ENCODE measurements at regions not wholly inside any gene's neighbourhood (a gene's known extent, or its start where the extent isn't known, plus 50 kb on each side); places are given as distances from the start of the nearest gene placed in this dataset.
"Not testable (repeated sequence)": the region's sequence is repeated elsewhere in the genome, so short reads cannot be mapped to it uniquely, and the experiment has no call there.

- H3K9me3 ChIP-seq (ENCODE audit: control insufficient read depth in 1 of 2, low read length in 2 of 2) = peaks cover 0 to 3% of the 10 kb centered on the region in 2 donors
- Mint-ChIP-seq H3K27ac (no peak overlapping the region), H3K27me3 (no peaks in the 10 kb centered on the region), H3K36me3 (no peaks in the 10 kb centered on the region), H3K9me3 (peaks cover 0 to 36% (median 18%) of the 10 kb centered on the region in 8 donors), H3K4me1 (no peaks in the 10 kb centered on the region), H3K4me3 (no peak overlapping the region)
- no peaks in the 10 kb centered on the region for H3K27me3 ChIP-seq (ENCODE audit: insufficient read depth, low read length)
- no peak overlapping the region for H3K4me3 ChIP-seq (ENCODE audit: low read length in 2 of 2)
- no peak for DNase-seq
- POLR2A ChIA-PET (ENCODE audit: partially characterized antibody) = no interaction called here
- no peaks in the 10 kb centered on the region for H3K4me1 ChIP-seq (ENCODE audit: insufficient read depth, low read length)
- H3K36me3 ChIP-seq (ENCODE audit: insufficient read depth, low read length) = no peaks in the 10 kb centered on the region
- intact Hi-C loops (cut with micrococcal nuclease) = no loop called here
- CTCF ChIA-PET (ENCODE audit: partially characterized antibody) = no interaction called here
- no peak overlapping the region for H3K27ac ChIP-seq (ENCODE audit: low read depth, low read length)
Observed at GRCh38 chr3:6421666-6422445, 439.1 kb upstream of the GRM7 start.

GRCh38 chr3:6425289-6425820 lies 435.6 kb upstream of the GRM7 start:
- Mint-ChIP-seq H3K27ac (no peak overlapping the region), H3K4me3 (no peak overlapping the region), H3K9me3 (peaks cover 0 to 43% (median 19%) of the 10 kb centered on the region in 8 donors), H3K36me3 (no peaks in the 10 kb centered on the region), H3K27me3 (no peaks in the 10 kb centered on the region), H3K4me1 (no peaks in the 10 kb centered on the region)
- H3K27ac ChIP-seq (ENCODE audit: low read depth, low read length) = no peak overlapping the region
- POLR2A ChIA-PET (ENCODE audit: partially characterized antibody) = no interaction called here
- no peaks in the 10 kb centered on the region for H3K27me3 ChIP-seq (ENCODE audit: insufficient read depth, low read length)
- CTCF ChIA-PET (ENCODE audit: partially characterized antibody) = no interaction called here
- no peaks in the 10 kb centered on the region for H3K36me3 ChIP-seq (ENCODE audit: insufficient read depth, low read length)
- H3K4me3 ChIP-seq (ENCODE audit: low read length in 2 of 2) = no peak overlapping the region
- DNase-seq = no peak
- H3K4me1 ChIP-seq (ENCODE audit: insufficient read depth, low read length) = no peaks in the 10 kb centered on the region
- intact Hi-C loops (cut with micrococcal nuclease) = no loop called here
- H3K9me3 ChIP-seq (ENCODE audit: control insufficient read depth in 1 of 2, low read length in 2 of 2) = peaks cover 0 to 3% of the 10 kb centered on the region in 2 donors

- H3K4me3 Mint-ChIP-seq; intact Hi-C loops (cut with micrococcal nuclease); H3K36me3 ChIP-seq (ENCODE audit: insufficient read depth, low read length); H3K27me3 Mint-ChIP-seq; H3K36me3 Mint-ChIP-seq; H3K27ac ChIP-seq (ENCODE audit: low read depth, low read length); H3K4me1 Mint-ChIP-seq; DNase-seq; H3K9me3 ChIP-seq (ENCODE audit: control insufficient read depth in 1 of 2, low read length in 2 of 2); CTCF ChIA-PET (ENCODE audit: partially characterized antibody); H3K27ac Mint-ChIP-seq; POLR2A ChIA-PET (ENCODE audit: partially characterized antibody); H3K4me1 ChIP-seq (ENCODE audit: insufficient read depth, low read length); H3K4me3 ChIP-seq (ENCODE audit: low read length in 2 of 2); H3K27me3 ChIP-seq (ENCODE audit: insufficient read depth, low read length): not testable (repeated sequence)
- peaks cover 0 to 38% (median 17%) of the 10 kb centered on the region in 8 donors for H3K9me3 Mint-ChIP-seq
Observed at GRCh38 chr3:6428276-6428675, 432.6 kb upstream of the GRM7 start.

GRCh38 chr3:6435951-6436350 lies 425.0 kb upstream of the GRM7 start:
- H3K4me3 Mint-ChIP-seq = no peak overlapping the region
- no peaks in the 10 kb centered on the region for H3K36me3 Mint-ChIP-seq
- Histone ChIP-seq H3K27me3 (ENCODE audit: insufficient read depth, low read length) (no peaks in the 10 kb centered on the region), H3K36me3 (ENCODE audit: insufficient read depth, low read length) (no peaks in the 10 kb centered on the region), H3K4me1 (ENCODE audit: insufficient read depth, low read length) (no peaks in the 10 kb centered on the region), H3K9me3 (ENCODE audit: control insufficient read depth in 1 of 2, low read length in 2 of 2) (no peaks in the 10 kb centered on the region), H3K4me3 (ENCODE audit: low read length in 2 of 2) (no peak overlapping the region), H3K27ac (ENCODE audit: low read depth, low read length) (no peak overlapping the region)
- H3K9me3 Mint-ChIP-seq = peaks cover 0 to 8% (median 1%) of the 10 kb centered on the region in 8 donors
- CTCF ChIA-PET (ENCODE audit: partially characterized antibody) = no interaction called here
- intact Hi-C loops (cut with micrococcal nuclease) = no loop called here
- H3K4me1 Mint-ChIP-seq = no peaks in the 10 kb centered on the region
- H3K27ac Mint-ChIP-seq = no peak overlapping the region
- no peak for DNase-seq
- POLR2A ChIA-PET (ENCODE audit: partially characterized antibody) = no interaction called here
- no peaks in the 10 kb centered on the region for H3K27me3 Mint-ChIP-seq

GRCh38 chr3:6437631-6438030 lies 423.3 kb upstream of the GRM7 start:
- intact Hi-C loops (cut with micrococcal nuclease) = no loop called here
- ChIA-PET CTCF (ENCODE audit: partially characterized antibody) (no interaction called here), POLR2A (ENCODE audit: partially characterized antibody) (no interaction called here)
- no peaks in the 10 kb centered on the region for H3K27me3 ChIP-seq (ENCODE audit: insufficient read depth, low read length)
- no peak overlapping the region for H3K4me3 ChIP-seq (ENCODE audit: low read length in 2 of 2)
- no peak for DNase-seq
- Mint-ChIP-seq H3K27ac (no peak overlapping the region), H3K27me3 (no peaks in the 10 kb centered on the region), H3K4me3 (no peak overlapping the region), H3K9me3 (peaks cover 0 to 9% (median 3%) of the 10 kb centered on the region in 8 donors), H3K4me1 (no peaks in the 10 kb centered on the region), H3K36me3 (no peaks in the 10 kb centered on the region)
- H3K36me3 ChIP-seq (ENCODE audit: insufficient read depth, low read length) = no peaks in the 10 kb centered on the region
- no peaks in the 10 kb centered on the region for H3K9me3 ChIP-seq (ENCODE audit: control insufficient read depth in 1 of 2, low read length in 2 of 2)
- no peaks in the 10 kb centered on the region for H3K4me1 ChIP-seq (ENCODE audit: insufficient read depth, low read length)
- H3K27ac ChIP-seq (ENCODE audit: low read depth, low read length) = no peak overlapping the region

- DNase-seq = no peak
- POLR2A ChIA-PET (ENCODE audit: partially characterized antibody) = no interaction called here
- intact Hi-C loops (cut with micrococcal nuclease) = no loop called here
Observed at GRCh38 chr3:6438031-6438430, 422.9 kb upstream of the GRM7 start.

GRCh38 chr3:6439226-6439625 lies 421.7 kb upstream of the GRM7 start:
- Histone ChIP-seq H3K27me3 (ENCODE audit: insufficient read depth, low read length) (no peaks in the 10 kb centered on the region), H3K9me3 (ENCODE audit: control insufficient read depth in 1 of 2, low read length in 2 of 2) (no peaks in the 10 kb centered on the region), H3K36me3 (ENCODE audit: insufficient read depth, low read length) (no peaks in the 10 kb centered on the region), H3K27ac (ENCODE audit: low read depth, low read length) (no peak overlapping the region), H3K4me3 (ENCODE audit: low read length in 2 of 2) (no peak overlapping the region), H3K4me1 (ENCODE audit: insufficient read depth, low read length) (no peaks in the 10 kb centered on the region)
- intact Hi-C loops (cut with micrococcal nuclease) = no loop called here
- Mint-ChIP-seq H3K27ac (no peak overlapping the region), H3K4me1 (no peaks in the 10 kb centered on the region), H3K9me3 (peaks cover 0 to 9% (median 2%) of the 10 kb centered on the region in 8 donors), H3K4me3 (no peak overlapping the region), H3K27me3 (no peaks in the 10 kb centered on the region), H3K36me3 (no peaks in the 10 kb centered on the region)
- CTCF ChIA-PET (ENCODE audit: partially characterized antibody) = no interaction called here
- DNase-seq = no peak
- POLR2A ChIA-PET (ENCODE audit: partially characterized antibody) = no interaction called here

More at GRCh38 chr3:6438031-6438430, 422.9 kb upstream of the GRM7 start:
- no peaks in the 10 kb centered on the region for H3K4me1 Mint-ChIP-seq
- no peaks in the 10 kb centered on the region for H3K9me3 ChIP-seq (ENCODE audit: control insufficient read depth in 1 of 2, low read length in 2 of 2)
- H3K27ac Mint-ChIP-seq = no peak overlapping the region
- no peak overlapping the region for H3K4me3 Mint-ChIP-seq
- peaks cover 0 to 9% (median 3%) of the 10 kb centered on the region in 8 donors for H3K9me3 Mint-ChIP-seq
- no peaks in the 10 kb centered on the region for H3K4me1 ChIP-seq (ENCODE audit: insufficient read depth, low read length)
- CTCF ChIA-PET (ENCODE audit: partially characterized antibody) = no interaction called here
- no peaks in the 10 kb centered on the region for H3K36me3 Mint-ChIP-seq
- no peaks in the 10 kb centered on the region for H3K36me3 ChIP-seq (ENCODE audit: insufficient read depth, low read length)
- no peak overlapping the region for H3K27ac ChIP-seq (ENCODE audit: low read depth, low read length)
- H3K27me3 ChIP-seq (ENCODE audit: insufficient read depth, low read length) = no peaks in the 10 kb centered on the region
- H3K27me3 Mint-ChIP-seq = no peaks in the 10 kb centered on the region
- no peak overlapping the region for H3K4me3 ChIP-seq (ENCODE audit: low read length in 2 of 2)

Data from CD4-positive, alpha-beta memory T cell (primary cell).